OCI-M1 (cell line): ENCODE measurements at regions not wholly inside any gene's neighbourhood (a gene's known extent, or its start where the extent isn't known, plus 50 kb on each side); places are given as distances from the start of the nearest gene placed in this dataset.
"Not testable (repeated sequence)": the region's sequence is repeated elsewhere in the genome, so short reads cannot be mapped to it uniquely, and the experiment has no call there.

Source experiments
- DNase-seq: peaks from one replicate; lab custom pipeline; 2025; lab: John Stamatoyannopoulos, UW

DNA sequence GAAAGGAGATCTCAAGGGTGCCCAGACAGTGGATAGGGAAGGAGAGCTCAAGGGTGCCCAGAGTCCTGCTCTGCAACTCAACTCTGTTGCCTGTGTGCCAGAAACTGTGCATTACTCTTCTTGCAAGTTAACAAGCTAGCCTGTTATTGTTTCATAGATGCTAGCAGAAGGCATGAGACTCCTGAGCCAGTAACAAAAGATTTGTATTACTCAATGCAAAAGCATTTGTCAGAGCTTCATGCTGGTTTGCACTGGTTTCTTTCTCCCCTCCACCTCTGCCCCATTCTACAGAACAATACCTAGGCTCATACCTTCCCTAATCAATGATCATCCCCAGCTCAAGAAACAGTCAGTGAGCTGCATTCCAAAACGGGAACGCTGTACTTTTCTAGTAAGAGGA lies 124.5 kb upstream of the NEIL3 start:
- DNase-seq: no peak

DNA sequence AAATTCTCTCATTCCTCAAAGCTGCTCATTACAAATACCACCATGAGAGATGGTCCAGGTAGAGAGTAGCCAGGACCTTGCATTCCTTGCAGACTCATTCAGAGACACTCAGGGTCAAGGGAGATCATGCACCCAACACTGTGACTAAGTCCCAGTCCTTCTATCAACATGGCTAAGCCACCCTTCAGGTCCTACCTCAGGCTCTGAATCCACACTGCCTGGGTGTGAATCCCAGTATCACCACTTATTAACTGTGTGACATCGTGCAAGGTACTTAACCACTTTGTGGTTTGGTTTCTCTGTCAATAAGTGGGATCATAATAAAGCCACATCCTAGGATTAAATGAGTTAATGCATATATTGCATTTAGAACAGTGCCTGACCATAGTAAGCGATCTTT lies 124.1 kb upstream of the NEIL3 start:
- no peak for DNase-seq

GRCh38 chr4:177187371-177187770 lies 122.3 kb upstream of the NEIL3 start:
- DNase-seq: no peak

DNA sequence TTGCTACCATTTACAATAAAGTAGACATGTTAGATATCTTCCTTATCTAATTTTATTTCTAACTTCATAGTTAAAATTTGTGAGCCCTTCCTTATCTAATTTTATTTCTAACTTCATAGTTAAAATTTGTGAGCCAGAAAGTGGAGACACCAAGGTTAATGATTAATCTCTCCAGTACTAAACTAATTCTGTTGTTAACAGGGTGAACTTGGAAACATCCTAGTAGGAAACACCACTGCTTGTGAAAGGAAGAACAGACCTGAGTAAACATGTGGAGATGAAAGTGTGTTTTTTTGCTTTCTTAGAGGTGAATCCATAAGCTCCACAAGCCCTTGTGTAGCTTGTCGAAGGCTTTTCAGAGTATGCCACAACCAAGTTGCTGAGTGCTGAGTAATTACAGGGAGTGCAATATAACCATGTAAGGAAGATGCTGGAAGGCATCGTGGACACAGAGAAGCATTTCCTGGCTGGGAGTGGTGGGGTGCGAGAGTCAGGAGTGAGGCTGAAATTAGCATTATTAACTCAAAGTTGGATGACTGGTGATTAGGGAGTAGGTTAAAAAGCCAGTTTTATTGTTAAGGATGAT lies 118.6 kb upstream of the NEIL3 start:
- DNase-seq: no peak

GRCh38 chr4:177191586-177191985 lies 118.1 kb upstream of the NEIL3 start:
- no peak for DNase-seq

DNA sequence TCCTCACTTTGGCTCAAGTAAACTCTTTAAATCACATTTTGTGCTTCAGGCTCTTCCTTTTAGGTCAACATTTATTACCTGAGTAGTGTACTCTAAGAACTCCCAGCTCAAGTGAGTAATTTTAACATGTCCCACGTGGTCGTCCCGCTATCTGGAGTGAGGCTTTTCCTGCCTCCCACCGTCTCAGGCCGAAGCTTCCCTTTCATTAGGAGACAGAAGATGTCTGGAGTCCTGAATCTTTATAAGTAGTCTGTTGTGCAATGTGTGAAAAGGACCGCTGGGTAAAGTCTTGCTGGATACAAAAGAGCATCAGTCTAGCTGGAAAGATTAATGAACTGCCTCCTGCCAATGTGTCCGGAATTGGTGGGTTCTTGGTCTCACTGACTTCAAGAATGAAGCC lies 117.7 kb upstream of the NEIL3 start:
- DNase-seq: no peak

DNA sequence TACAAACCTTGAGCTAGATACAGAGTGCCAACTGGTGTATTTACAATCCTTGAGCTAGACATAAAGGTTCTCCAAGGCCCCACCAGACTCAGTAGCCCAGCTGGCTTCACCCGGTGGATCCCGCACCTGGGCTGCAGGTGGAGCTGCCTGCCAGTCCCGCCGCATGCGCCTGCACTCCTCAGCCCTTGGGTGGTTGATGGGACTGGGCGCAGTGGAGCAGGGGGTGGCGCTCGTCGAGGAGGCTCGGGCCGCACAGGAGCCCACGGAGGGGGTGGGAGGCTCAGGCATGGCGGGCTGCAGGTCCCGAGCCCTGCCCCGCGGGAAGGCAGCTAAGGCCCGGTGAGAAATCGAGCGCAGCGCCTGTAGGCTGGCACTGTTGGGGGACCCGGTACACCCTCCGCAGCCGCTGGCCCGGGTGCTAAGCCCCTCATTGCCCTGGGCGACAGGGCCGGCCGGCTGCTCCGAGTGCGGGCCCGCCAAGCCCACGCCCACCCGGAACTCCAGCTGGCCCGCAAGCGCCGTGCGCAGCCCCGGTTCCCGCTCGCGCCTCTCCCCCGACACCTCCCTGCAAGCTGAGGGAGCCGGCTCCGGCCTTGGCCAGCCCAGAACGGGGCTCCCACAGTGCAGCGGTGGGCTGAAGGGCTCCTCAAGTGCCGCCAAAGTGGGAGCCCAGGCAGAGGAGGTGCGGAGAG lies 116.5 kb upstream of the NEIL3 start:
- not testable (repeated sequence) for DNase-seq

GRCh38 chr4:177194906-177195305 lies 114.8 kb upstream of the NEIL3 start:
- no peak for DNase-seq

GRCh38 chr4:177196615-177197014 lies 113.1 kb upstream of the NEIL3 start:
- no peak for DNase-seq

GRCh38 chr4:177201614-177202013 lies 108.1 kb upstream of the NEIL3 start:
- DNase-seq: no peak

DNA sequence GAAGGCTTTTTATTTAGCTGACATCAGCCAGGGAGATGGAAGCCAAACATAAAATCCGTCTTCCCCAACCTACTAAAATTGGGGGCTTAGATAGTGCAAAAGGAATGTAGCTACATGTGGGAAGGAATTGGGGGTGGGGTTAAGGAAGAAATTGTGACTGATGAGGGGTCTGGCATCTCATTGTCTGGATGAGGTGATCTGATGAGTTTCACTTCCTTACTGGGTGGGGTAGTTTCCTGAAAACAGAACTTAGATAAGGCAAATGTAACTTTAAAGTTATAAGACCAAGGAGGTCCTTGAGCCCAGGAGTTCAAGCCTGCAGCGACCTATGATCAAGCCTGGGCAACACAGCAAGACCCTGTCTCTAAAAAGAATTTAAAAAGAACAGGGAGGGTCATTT lies 105.5 kb upstream of the NEIL3 start:
- no peak for DNase-seq

DNA sequence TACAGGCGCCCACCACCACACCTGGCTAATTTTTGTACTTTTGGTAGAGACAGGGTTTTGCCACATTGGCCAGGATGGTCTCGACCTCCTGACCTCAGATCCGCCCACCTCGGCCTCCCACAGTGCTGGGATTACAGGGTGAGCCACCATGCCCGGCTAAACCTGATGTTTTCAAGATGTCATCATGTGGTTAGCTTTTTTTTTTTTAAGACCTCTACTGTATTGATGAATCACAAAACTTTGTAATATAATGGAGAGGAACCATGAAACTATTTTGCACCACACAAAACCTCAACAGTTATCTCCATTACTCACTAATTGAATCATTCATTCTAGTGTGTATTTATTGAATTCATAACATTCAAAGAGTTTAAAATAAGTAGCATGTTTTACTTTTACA lies 94.7 kb upstream of the NEIL3 start:
- DNase-seq: no peak

DNA sequence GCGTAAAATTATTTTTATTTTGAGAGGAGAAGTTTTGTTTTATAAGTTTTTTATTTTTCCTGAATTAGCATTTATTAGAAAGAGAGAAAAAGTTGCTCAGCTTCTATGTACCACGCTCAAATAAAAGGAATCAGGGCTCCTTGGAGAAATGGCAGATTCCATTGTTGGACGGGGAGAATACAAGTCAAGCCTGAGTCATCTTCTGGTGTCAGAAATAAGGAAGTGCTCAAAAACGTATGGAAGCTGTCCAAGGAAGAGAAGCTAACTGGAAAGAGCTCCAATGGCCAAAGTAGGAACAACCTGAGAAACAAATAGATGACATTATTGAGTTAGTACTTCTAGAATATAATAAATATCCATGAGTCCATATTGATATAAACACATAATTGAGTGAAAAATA lies 89.3 kb upstream of the NEIL3 start:
- no peak for DNase-seq

DNA sequence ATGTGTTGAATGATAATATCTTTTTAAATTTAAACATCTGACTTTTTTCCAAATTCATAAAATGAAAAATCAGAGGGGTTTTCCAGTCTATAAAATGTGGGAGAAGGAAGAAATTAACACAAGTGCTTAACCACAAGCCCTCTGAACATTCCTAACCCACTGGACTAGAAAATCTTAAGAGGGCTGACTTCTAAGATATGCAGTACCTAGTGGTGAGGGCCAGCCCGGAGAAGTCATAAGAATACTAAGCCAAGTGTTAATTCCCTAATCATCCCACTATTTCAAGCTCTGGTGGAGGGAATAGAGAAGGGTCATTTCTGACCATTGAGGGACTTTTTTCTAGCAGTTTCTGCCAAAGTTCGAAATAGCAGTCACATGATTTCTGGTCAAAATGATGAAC lies 86.9 kb upstream of the NEIL3 start:
- DNase-seq: no peak

- DNase-seq: no peak
These were observed 84.1 kb upstream of the NEIL3 start for GRCh38 chr4:177225605-177226004.

GRCh38 chr4:177227636-177228035 lies 82.0 kb upstream of the NEIL3 start:
- DNase-seq: no peak

DNA sequence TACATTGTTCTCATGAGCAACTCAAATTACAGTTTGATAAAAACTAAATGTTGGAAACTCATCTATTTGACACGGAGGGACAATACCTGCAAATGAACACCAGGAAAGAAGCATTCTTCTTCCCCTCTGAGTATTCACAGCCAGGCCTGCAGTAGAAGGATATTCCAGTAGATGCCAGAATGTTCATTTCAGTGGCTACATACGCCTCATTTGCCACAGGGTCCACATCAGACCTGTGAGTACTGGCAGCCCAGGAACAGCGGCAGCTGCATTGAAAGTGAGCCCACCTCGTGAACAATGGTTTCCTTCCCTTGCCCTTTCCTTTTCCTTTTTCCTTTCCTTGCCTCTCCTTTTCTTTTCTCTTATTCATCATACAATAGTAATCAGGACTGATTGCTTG lies 81.1 kb upstream of the NEIL3 start:
- no peak for DNase-seq

DNA sequence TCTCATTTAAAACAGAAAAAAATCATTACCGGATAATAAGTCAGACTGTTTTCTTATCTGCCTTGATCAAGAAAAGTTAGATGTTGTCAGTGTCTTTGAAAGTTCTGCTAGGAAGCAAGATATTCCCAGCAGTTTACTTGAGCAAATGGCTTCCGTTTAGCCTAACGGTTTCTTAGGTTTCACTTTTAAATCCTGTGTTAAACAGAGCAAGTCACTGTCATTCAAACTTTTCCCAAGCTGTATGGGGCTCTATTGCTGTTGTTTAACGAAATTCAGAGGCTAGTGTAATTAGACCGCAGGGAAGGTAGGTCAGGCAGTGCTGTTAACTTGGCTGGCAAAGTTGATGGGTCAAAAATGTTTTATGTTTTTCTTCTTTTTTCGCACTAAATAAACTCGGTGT lies 80.3 kb upstream of the NEIL3 start:
- DNase-seq: peak; percentile 68

- no peak for DNase-seq
These were observed 77.2 kb upstream of the NEIL3 start for GRCh38 chr4:177232473-177232872.

DNA sequence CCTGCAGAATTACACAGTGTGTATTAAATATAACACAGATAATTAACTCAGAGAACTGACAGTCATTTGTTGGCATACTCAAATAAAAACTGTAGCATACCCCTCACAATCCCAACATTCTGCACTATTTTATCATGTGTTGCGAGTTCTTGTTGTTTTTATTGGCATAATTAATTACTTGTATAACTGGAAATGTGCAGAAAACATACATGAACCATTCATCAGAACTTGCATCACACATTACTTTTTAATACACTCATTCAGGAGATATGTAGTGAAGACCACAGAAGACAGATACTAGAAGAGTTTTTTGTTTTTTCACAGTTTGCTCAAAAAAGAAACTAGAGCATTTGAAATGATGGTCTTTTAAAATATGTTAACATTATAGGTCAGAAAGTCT lies 74.6 kb upstream of the NEIL3 start:
- no peak for DNase-seq

GRCh38 chr4:177236886-177237285 lies 72.8 kb upstream of the NEIL3 start:
- no peak for DNase-seq

- no peak for DNase-seq
These were observed 72.4 kb upstream of the NEIL3 start for GRCh38 chr4:177237291-177237690.

DNA sequence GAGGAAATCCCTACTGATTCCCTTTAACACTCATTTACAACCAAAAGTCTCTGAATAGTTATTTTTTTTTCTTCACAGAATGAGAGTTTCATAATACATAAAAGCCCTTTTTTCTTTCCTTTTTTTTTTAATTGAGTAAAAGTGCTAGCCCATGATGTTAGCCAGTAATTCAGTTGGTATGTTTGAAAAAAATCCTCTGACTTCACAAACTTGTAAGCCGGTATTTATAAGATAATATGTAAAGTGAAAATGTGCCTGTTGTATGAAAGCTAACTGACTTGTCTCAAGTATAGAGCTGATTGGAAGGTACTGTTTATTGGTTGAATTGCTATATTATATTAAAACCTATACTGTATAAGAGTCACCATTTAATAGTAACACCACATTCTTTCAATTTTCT lies 70.2 kb upstream of the NEIL3 start:
- DNase-seq: no peak

- DNase-seq: no peak
These were observed 69.8 kb upstream of the NEIL3 start for GRCh38 chr4:177239878-177240277.
